ENCODE measurements at regions not wholly inside any gene's neighbourhood (a gene's known extent, or its start where the extent isn't known, plus 50 kb on each side); places are given as distances from the start of the nearest gene placed in this dataset.

DNA sequence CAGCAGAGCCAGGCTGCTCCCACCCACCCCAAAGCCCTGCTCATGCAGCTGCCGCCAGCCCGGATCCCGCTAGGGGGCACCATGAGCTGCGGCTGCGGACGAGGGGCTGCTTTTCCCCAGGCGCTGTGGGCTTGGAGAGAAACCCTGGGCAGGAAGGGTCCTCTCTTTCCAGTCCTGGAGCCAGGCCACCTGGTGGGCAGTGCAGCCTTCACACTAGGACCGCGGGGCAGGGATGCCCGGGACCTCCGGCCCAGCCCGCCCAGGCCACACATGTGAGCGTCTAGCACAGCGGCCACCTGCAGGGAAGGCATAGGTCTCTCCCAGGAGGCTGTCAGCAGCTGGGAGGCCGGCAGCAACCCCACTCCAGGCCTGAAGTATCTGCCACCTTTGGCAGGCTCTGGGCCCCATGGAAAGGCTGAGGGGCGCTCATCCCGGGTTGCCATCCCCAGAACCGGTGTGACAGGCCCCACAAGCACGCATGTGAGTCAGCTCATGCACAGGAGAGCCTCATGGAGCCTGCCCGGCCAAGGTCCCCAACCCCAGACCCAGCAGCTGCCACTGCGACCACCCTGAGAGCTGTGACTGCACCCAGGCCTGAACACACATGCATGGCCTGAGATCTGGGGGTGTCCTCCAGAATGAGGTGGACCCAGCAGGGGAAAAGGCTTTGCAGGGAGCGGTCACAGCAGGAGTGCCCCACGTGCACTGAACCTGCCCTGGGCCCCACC lies 280.0 kb upstream of the RTL1 start:
- Histone ChIP-seq H3K4me1 (ENCODE audit: insufficient read depth, low read length) (no peaks in the 10 kb centered on the region), H2AFZ (ENCODE audit: low read depth, low read length) (no peak overlapping the region), H3K4me3 (ENCODE audit: insufficient read depth, low read depth, low read length) (no peak overlapping the region), H3K79me2 (ENCODE audit: insufficient read depth, low read length) (no peaks in the 10 kb centered on the region), H4K20me1 (ENCODE audit: insufficient read depth, low read length) (no peaks in the 10 kb centered on the region), H3K36me3 (ENCODE audit: insufficient read depth, low read length) (no peaks in the 10 kb centered on the region), H3K9me3 (ENCODE audit: insufficient read depth, low read depth, low read length) (peaks cover 7% of the 10 kb centered on the region), H3K9ac (ENCODE audit: low read length) (no peak overlapping the region), H3K27me3 (ENCODE audit: insufficient read depth, low read length) (peaks cover 14% of the 10 kb centered on the region), H3K4me2 (ENCODE audit: low read length) (no peak overlapping the region), H3K27ac (ENCODE audit: low read depth, low read length) (no peak overlapping the region)
- Mint-ChIP-seq H3K27ac (ENCODE audit: unreplicated experiment) (no peak overlapping the region), H3K4me3 (ENCODE audit: unreplicated experiment) (no peak overlapping the region), H3K27me3 (ENCODE audit: low read depth, unreplicated experiment) (peaks cover 25% of the 10 kb centered on the region), H3K9me3 (ENCODE audit: unreplicated experiment) (peaks cover 13% of the 10 kb centered on the region), H3K36me3 (ENCODE audit: low read depth, unreplicated experiment) (no peaks in the 10 kb centered on the region), H3K4me1 (ENCODE audit: low read depth, unreplicated experiment) (no peaks in the 10 kb centered on the region)
- TF ChIP-seq EZH2 (IDR thresholded peaks at IDR 0.05; ENCODE audit: insufficient read depth, low read length): no peak
- TF ChIP-seq, protein P1, sequence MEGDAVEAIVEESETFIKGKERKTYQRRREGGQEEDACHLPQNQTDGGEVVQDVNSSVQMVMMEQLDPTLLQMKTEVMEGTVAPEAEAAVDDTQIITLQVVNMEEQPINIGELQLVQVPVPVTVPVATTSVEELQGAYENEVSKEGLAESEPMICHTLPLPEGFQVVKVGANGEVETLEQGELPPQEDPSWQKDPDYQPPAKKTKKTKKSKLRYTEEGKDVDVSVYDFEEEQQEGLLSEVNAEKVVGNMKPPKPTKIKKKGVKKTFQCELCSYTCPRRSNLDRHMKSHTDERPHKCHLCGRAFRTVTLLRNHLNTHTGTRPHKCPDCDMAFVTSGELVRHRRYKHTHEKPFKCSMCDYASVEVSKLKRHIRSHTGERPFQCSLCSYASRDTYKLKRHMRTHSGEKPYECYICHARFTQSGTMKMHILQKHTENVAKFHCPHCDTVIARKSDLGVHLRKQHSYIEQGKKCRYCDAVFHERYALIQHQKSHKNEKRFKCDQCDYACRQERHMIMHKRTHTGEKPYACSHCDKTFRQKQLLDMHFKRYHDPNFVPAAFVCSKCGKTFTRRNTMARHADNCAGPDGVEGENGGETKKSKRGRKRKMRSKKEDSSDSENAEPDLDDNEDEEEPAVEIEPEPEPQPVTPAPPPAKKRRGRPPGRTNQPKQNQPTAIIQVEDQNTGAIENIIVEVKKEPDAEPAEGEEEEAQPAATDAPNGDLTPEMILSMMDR (IDR thresholded peaks at IDR 0.05; ENCODE audit: insufficient read depth, low read depth, low read length): peak; percentile 23
- DNase-seq (ENCODE audit: low read depth): no peak
- FAIRE-seq: no peak

DNA sequence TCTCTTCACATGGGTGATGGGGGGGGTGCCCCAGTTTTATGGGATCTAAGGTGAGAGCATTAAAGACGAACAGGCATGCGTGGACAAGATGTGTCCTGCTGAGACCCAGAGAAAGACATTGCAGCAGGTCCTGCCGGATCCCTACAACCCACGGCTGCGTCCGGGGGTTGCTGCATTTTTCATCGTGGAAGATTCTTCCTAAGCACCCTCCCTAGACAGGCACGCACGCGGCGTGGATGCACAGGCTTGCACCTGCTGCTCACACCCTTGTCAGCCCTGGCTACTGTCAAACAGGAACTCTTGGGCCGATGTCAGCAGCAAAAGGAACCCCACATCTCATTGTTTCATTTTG lies 280.6 kb upstream of the RTL1 start:
- no peaks in the 10 kb centered on the region for H3K4me1 Mint-ChIP-seq (ENCODE audit: low read depth, unreplicated experiment)
- H3K27ac Mint-ChIP-seq (ENCODE audit: unreplicated experiment): no peak overlapping the region
- DNase-seq (ENCODE audit: low read depth): no peak
- peaks cover 14% of the 10 kb centered on the region for H3K27me3 ChIP-seq (ENCODE audit: insufficient read depth, low read length)
- no peaks in the 10 kb centered on the region for H4K20me1 ChIP-seq (ENCODE audit: insufficient read depth, low read length)
- no peak overlapping the region for H3K27ac ChIP-seq (ENCODE audit: low read depth, low read length)
- TF ChIP-seq EZH2 (IDR thresholded peaks at IDR 0.05; ENCODE audit: insufficient read depth, low read length): no peak
- TF ChIP-seq, protein P1 (IDR thresholded peaks at IDR 0.05; ENCODE audit: insufficient read depth, low read depth, low read length): no peak
- H3K36me3 Mint-ChIP-seq (ENCODE audit: low read depth, unreplicated experiment): no peaks in the 10 kb centered on the region
- FAIRE-seq: no peak
- peaks cover 24% of the 10 kb centered on the region for H3K27me3 Mint-ChIP-seq (ENCODE audit: low read depth, unreplicated experiment)
- no peaks in the 10 kb centered on the region for H3K4me1 ChIP-seq (ENCODE audit: insufficient read depth, low read length)
- H3K9ac ChIP-seq (ENCODE audit: low read length): no peak overlapping the region
- no peak overlapping the region for H2AFZ ChIP-seq (ENCODE audit: low read depth, low read length)
- no peaks in the 10 kb centered on the region for H3K36me3 ChIP-seq (ENCODE audit: insufficient read depth, low read length)
- H3K4me3 ChIP-seq (ENCODE audit: insufficient read depth, low read depth, low read length): no peak overlapping the region
- no peak overlapping the region for H3K4me3 Mint-ChIP-seq (ENCODE audit: unreplicated experiment)
- peaks cover 11% of the 10 kb centered on the region for H3K9me3 Mint-ChIP-seq (ENCODE audit: unreplicated experiment)
- no peaks in the 10 kb centered on the region for H3K79me2 ChIP-seq (ENCODE audit: insufficient read depth, low read length)
- no peak overlapping the region for H3K4me2 ChIP-seq (ENCODE audit: low read length)
- peaks cover 7% of the 10 kb centered on the region for H3K9me3 ChIP-seq (ENCODE audit: insufficient read depth, low read depth, low read length)

DNA sequence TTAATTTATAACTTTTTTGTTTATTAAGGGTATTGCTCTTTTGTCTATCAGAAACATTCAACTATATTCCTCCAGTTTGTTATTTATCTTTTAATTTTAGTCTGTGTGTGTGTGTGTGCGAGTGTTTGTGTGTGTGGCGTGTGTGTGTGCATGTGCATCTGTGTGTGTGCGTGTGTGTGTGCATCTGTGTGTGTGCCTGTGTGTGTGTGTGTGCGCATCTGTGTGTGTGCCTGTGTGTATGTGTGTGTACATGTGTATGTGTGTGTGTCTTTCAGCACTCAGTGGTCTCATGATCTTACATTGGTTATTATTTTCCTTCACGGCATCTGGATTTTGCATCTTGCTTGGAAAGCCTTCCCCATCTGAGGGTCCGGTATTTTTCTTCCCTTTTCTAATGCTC lies 281.1 kb upstream of the RTL1 start:
- peaks cover 7% of the 10 kb centered on the region for H3K9me3 ChIP-seq (ENCODE audit: insufficient read depth, low read depth, low read length)
- H4K20me1 ChIP-seq (ENCODE audit: insufficient read depth, low read length): no peaks in the 10 kb centered on the region
- DNase-seq (ENCODE audit: low read depth): no peak
- TF ChIP-seq, protein P1 (IDR thresholded peaks at IDR 0.05; ENCODE audit: insufficient read depth, low read depth, low read length): no peak
- no peak for TF ChIP-seq EZH2 (IDR thresholded peaks at IDR 0.05; ENCODE audit: insufficient read depth, low read length)
- Mint-ChIP-seq H3K4me1 (ENCODE audit: low read depth, unreplicated experiment) (no peaks in the 10 kb centered on the region), H3K36me3 (ENCODE audit: low read depth, unreplicated experiment) (no peaks in the 10 kb centered on the region), H3K27ac (ENCODE audit: unreplicated experiment) (no peak overlapping the region), H3K9me3 (ENCODE audit: unreplicated experiment) (peaks cover 13% of the 10 kb centered on the region), H3K4me3 (ENCODE audit: unreplicated experiment) (no peak overlapping the region), H3K27me3 (ENCODE audit: low read depth, unreplicated experiment) (peaks cover 27% of the 10 kb centered on the region)
- no peak for FAIRE-seq
- no peak overlapping the region for H3K4me3 ChIP-seq (ENCODE audit: insufficient read depth, low read depth, low read length)
- peaks cover 14% of the 10 kb centered on the region for H3K27me3 ChIP-seq (ENCODE audit: insufficient read depth, low read length)
- no peaks in the 10 kb centered on the region for H3K79me2 ChIP-seq (ENCODE audit: insufficient read depth, low read length)
- no peak overlapping the region for H3K4me2 ChIP-seq (ENCODE audit: low read length)
- H2AFZ ChIP-seq (ENCODE audit: low read depth, low read length): no peak overlapping the region
- H3K9ac ChIP-seq (ENCODE audit: low read length): no peak overlapping the region
- H3K4me1 ChIP-seq (ENCODE audit: insufficient read depth, low read length): no peaks in the 10 kb centered on the region
- no peak overlapping the region for H3K27ac ChIP-seq (ENCODE audit: low read depth, low read length)
- H3K36me3 ChIP-seq (ENCODE audit: insufficient read depth, low read length): no peaks in the 10 kb centered on the region

Measured in astrocyte (in vitro differentiated cells and primary cell).